Choroid plexus epithelial cell (primary cell): ENCODE measurements at regions not wholly inside any gene's neighbourhood (a gene's known extent, or its start where the extent isn't known, plus 50 kb on each side); places are given as distances from the start of the nearest gene placed in this dataset.

Experiments
- DNase-seq: peaks from one replicate; pipeline ENCODE4 v3.0.0-alpha.2; 2010; ENCODE audit warnings: low read depth
- H3K4me3 ChIP-seq: 2 replicates; pipeline ENCODE4 v1.5.1; 2011; ENCODE audit warnings: low read depth, mild to moderate bottlenecking, control low read depth, low read length, moderate library complexity
- CTCF ChIP-seq: conservative IDR thresholded peaks from 2 replicates; pipeline ENCODE4 v1.5.1; 2011; ENCODE audit warnings: low read depth, mild to moderate bottlenecking, control low read depth, inconsistent platforms, low read length, moderate library complexity

GRCh38 chr6:167573461-167574215 lies 248.8 kb downstream of the TTLL2 start:
- H3K4me3 ChIP-seq: no peak overlapping the region
- no peak for TF ChIP-seq CTCF
- no peak for DNase-seq

- DNase-seq: no peak
- TF ChIP-seq CTCF: no peak
- H3K4me3 ChIP-seq: no peak overlapping the region
Observed at GRCh38 chr6:167574431-167575151, 249.7 kb downstream of the TTLL2 start.

GRCh38 chr6:167575158-167575696 lies 250.3 kb downstream of the TTLL2 start:
- TF ChIP-seq CTCF: no peak
- no peak overlapping the region for H3K4me3 ChIP-seq
- no peak for DNase-seq

- no peak for DNase-seq
- no peak overlapping the region for H3K4me3 ChIP-seq
- TF ChIP-seq CTCF: no peak
Observed at GRCh38 chr6:167576050-167576741, 250.5 kb upstream of the AFDN start.

GRCh38 chr6:167576828-167577503 lies 249.7 kb upstream of the AFDN start:
- no peak overlapping the region for H3K4me3 ChIP-seq
- TF ChIP-seq CTCF: no peak
- DNase-seq: no peak

- no peak for DNase-seq
- no peak for TF ChIP-seq CTCF
- no peak overlapping the region for H3K4me3 ChIP-seq
Observed at GRCh38 chr6:167577891-167578361, 248.8 kb upstream of the AFDN start.
